Mesothelial cell of epicardium (in vitro differentiated cells): ENCODE measurements at regions not wholly inside any gene's neighbourhood (a gene's known extent, or its start where the extent isn't known, plus 50 kb on each side); places are given as distances from the start of the nearest gene placed in this dataset.

Experiments
- DNase-seq, 2 experiments: peaks; one replicate each; pipeline ENCODE4 v3.0.0; 2021; ENCODE audit warnings: low spot score in 2 of 2; ENCODE audit not compliant: unreplicated experiment in 2 of 2
- H3K27ac Mint-ChIP-seq: 2 replicates; pipeline ENCODE4 v1.8.0; 2021; ENCODE audit warnings: mixed read lengths
- H3K27me3 Mint-ChIP-seq: 2 replicates; pipeline ENCODE4 v1.8.0; 2021; ENCODE audit warnings: low read depth, mixed read lengths
- H3K36me3 Mint-ChIP-seq: 2 replicates; pipeline ENCODE4 v1.8.0; 2021; ENCODE audit warnings: mixed read lengths
- H3K4me1 Mint-ChIP-seq: 2 replicates; pipeline ENCODE4 v1.8.0; 2021; ENCODE audit warnings: mixed read lengths
- H3K4me3 Mint-ChIP-seq: 2 replicates; pipeline ENCODE4 v1.8.0; 2021; ENCODE audit warnings: mild to moderate bottlenecking, moderate library complexity, mixed read lengths
- H3K9me3 Mint-ChIP-seq: 2 replicates; pipeline ENCODE4 v1.8.0; 2021; ENCODE audit warnings: mixed read lengths
- TF ChIP-seq, protein P1 (sequence below): fragments of 200-600 bp; sonication (generic); IDR thresholded peaks from one replicate; pipeline ENCODE4 v1.5.0; 2021; ENCODE audit warnings: antibody characterized with exemption; ENCODE audit not compliant: unreplicated experiment

GRCh38 chr9:108553111-108553635 lies 302.6 kb downstream of the ACTL7B start:
- Mint-ChIP-seq H3K4me1 (peaks cover 12% of the 10 kb centered on the region), H3K4me3 (no peak overlapping the region), H3K27ac (no peak overlapping the region), H3K36me3 (no peaks in the 10 kb centered on the region), H3K9me3 (no peaks in the 10 kb centered on the region), H3K27me3 (peaks cover 8% of the 10 kb centered on the region)
- TF ChIP-seq, protein P1, sequence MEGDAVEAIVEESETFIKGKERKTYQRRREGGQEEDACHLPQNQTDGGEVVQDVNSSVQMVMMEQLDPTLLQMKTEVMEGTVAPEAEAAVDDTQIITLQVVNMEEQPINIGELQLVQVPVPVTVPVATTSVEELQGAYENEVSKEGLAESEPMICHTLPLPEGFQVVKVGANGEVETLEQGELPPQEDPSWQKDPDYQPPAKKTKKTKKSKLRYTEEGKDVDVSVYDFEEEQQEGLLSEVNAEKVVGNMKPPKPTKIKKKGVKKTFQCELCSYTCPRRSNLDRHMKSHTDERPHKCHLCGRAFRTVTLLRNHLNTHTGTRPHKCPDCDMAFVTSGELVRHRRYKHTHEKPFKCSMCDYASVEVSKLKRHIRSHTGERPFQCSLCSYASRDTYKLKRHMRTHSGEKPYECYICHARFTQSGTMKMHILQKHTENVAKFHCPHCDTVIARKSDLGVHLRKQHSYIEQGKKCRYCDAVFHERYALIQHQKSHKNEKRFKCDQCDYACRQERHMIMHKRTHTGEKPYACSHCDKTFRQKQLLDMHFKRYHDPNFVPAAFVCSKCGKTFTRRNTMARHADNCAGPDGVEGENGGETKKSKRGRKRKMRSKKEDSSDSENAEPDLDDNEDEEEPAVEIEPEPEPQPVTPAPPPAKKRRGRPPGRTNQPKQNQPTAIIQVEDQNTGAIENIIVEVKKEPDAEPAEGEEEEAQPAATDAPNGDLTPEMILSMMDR, result no peak
- DNase-seq, result no peak

DNA sequence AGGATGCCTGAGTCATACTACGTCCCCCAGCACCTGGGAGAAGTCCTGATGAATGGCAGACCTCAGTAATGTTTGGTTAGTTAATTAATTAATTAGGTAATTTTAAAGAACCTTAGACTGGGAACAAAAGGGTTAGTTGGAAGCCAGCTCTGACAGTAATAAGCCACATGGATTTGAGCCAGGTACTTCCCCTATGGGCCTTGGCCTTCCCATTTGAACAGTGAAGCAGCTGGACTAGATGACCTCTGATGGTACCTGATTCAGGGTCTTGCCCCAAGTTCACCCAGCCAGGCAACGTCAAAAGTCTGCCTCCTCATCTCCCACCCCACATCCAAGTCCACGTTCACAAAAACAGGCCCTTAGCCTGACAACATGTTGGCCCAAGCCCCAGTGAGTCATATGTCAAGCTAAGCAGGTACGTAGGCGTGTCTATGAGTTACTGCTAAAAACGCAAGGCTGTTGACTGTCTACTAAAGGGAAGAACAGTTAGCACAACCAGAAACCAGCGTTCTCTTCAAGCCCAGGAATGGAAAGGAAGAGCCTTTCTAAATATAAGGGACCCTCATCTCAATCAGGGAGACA lies 303.2 kb downstream of the ACTL7B start:
- no peak for DNase-seq
- no peaks in the 10 kb centered on the region for H3K36me3 Mint-ChIP-seq
- no peaks in the 10 kb centered on the region for H3K9me3 Mint-ChIP-seq
- peaks cover 12% of the 10 kb centered on the region for H3K4me1 Mint-ChIP-seq
- TF ChIP-seq, protein P1, result no peak
- peaks cover 2% of the 10 kb centered on the region for H3K27me3 Mint-ChIP-seq
- H3K4me3 Mint-ChIP-seq, result no peak overlapping the region
- no peak overlapping the region for H3K27ac Mint-ChIP-seq

DNA sequence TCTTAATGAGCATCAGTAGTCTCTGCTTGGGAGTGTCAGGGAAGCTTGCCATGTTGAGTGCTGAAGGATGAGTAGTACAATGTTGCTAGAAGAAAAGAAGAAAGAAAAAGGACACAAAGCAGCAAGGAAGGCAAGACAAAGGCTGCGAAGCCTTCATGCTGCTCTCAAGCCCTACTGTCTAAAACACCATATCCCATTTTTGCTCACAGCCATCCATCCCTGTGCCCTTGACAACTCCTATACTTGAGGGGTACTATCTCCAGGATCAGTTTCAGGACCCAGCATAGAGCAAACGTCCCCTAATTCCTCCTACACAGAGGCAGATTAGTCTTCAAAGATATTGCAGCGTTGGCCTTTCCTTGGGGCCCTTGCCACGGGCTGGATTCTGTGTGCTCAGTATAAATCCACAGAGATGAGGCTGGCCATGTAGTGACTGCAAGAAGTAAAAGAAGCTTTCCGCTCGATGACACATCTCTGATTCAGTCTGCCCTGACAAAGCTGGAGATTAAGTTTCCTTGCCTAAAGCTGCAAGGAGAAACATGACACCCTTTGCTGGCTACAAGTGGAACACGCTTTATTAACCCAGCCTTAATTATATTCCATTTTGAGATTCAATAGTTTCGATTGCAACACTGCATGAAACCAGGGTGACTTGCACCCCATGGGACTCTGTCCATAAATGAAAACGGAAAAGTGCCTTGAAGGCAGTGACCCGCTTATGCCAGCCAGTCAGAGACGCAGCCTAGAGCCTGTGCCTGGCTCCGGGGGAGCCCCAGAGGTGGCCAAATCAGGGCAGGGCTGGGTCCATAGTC lies 304.6 kb downstream of the ACTL7B start:
- no peaks in the 10 kb centered on the region for H3K9me3 Mint-ChIP-seq
- DNase-seq, result no peak
- H3K27ac Mint-ChIP-seq, result no peak overlapping the region
- H3K4me3 Mint-ChIP-seq, result no peak overlapping the region
- TF ChIP-seq, protein P1, result no peak
- H3K36me3 Mint-ChIP-seq, result no peaks in the 10 kb centered on the region
- H3K4me1 Mint-ChIP-seq, result peaks cover 12% of the 10 kb centered on the region
- H3K27me3 Mint-ChIP-seq, result no peaks in the 10 kb centered on the region

GRCh38 chr9:108550106-108550505 lies 305.7 kb downstream of the ACTL7B start:
- DNase-seq, result no peak
- Mint-ChIP-seq H3K27me3 (no peaks in the 10 kb centered on the region), H3K27ac (no peak overlapping the region), H3K4me3 (no peak overlapping the region), H3K36me3 (no peaks in the 10 kb centered on the region), H3K9me3 (no peaks in the 10 kb centered on the region), H3K4me1 (peaks cover 12% of the 10 kb centered on the region)
- TF ChIP-seq, protein P1, result no peak

DNA sequence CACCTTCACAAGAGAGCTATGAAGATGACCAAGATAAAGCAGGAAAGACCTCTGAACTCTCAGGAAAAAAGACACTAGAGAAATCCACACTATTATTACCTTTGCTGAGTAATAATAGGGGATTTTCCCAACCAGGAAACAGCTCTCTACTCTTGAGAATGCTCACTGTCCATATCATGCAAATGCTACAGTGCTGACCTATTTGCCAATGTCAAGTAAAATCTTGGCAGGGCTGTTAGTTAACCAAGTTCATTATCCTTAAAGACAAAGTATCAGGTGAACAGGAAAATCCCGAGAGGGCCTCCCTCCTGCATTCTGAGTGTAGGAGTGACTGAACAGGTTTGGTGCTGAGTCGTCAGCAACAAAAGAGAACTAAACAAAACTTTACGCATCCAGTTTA lies 306.6 kb downstream of the ACTL7B start:
- TF ChIP-seq, protein P1, result no peak
- no peaks in the 10 kb centered on the region for H3K36me3 Mint-ChIP-seq
- H3K27ac Mint-ChIP-seq, result no peak overlapping the region
- H3K27me3 Mint-ChIP-seq, result no peaks in the 10 kb centered on the region
- H3K9me3 Mint-ChIP-seq, result no peaks in the 10 kb centered on the region
- H3K4me3 Mint-ChIP-seq, result no peak overlapping the region
- H3K4me1 Mint-ChIP-seq, result peaks cover 12% of the 10 kb centered on the region
- DNase-seq, result no peak
